ENCODE measurements at regions not wholly inside any gene's neighbourhood (a gene's known extent, or its start where the extent isn't known, plus 50 kb on each side); places are given as distances from the start of the nearest gene placed in this dataset.

DNA sequence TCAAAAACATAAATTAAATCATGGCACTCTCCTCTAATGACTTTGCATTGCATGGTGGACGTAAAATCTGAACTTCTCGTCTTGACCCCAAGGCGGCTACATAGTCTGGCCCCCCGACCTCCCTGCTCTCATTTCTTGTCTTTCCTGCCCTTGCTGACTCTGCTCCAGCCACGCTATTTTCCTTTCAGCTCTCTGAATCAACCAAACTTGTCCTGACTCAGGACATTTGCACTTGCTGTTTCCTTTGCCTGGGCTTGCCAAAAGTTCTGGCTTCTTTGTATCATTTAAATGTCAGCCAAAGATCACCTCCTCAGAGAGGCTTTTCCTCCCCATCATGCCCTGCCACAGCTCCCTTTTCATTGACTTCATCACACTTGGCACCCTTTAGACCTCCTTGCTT is 107.7 kb upstream of the NFE2L3 start:
- TF ChIP-seq CTCF (IDR thresholded peaks at IDR 0.05; ENCODE audit: extremely low read depth in 1 of 2, insufficient read depth in 1 of 2, low read depth in 1 of 2, low read length in 2 of 2) (no peak), EZH2 (IDR thresholded peaks at IDR 0.05; ENCODE audit: borderline replicate concordance, low read depth, low read length, severe bottlenecking) (no peak)
